Liver (tissue), 3 donors: ENCODE measurements at regions not wholly inside any gene's neighbourhood (a gene's known extent, or its start where the extent isn't known, plus 50 kb on each side); places are given as distances from the start of the nearest gene placed in this dataset.
"Not testable (repeated sequence)": the region's sequence is repeated elsewhere in the genome, so short reads cannot be mapped to it uniquely, and the experiment has no call there.

ENCODE experiments used
- EGR1 ChIP-seq, 2 donors: IDR thresholded peaks; 2 replicates each; pipeline ENCODE4 v1.6.1; 2016 to 2018; ENCODE audit warnings: antibody characterized with exemption in 2 of 2, low read depth in 2 of 2
- FOXA1 ChIP-seq: IDR thresholded peaks from 2 replicates; pipeline ENCODE4 v1.6.1; 2016; ENCODE audit warnings: antibody characterized with exemption
- JUND ChIP-seq, 2 donors: IDR thresholded peaks; 2 replicates each; pipeline ENCODE4 v1.6.1; 2016; ENCODE audit warnings: antibody characterized with exemption in 2 of 2
- RAD21 ChIP-seq, 2 donors: IDR thresholded peaks; 2 replicates each; pipeline ENCODE4 v1.6.1; 2016; ENCODE audit warnings: antibody characterized with exemption in 2 of 2, mild to moderate bottlenecking in 2 of 2
- SP1 ChIP-seq: IDR thresholded peaks from 2 replicates; pipeline ENCODE4 v1.6.1; 2018; ENCODE audit warnings: antibody characterized with exemption, mild to moderate bottlenecking
- YY1 ChIP-seq: IDR thresholded peaks from 2 replicates; pipeline ENCODE4 v1.6.1; 2016; ENCODE audit warnings: antibody characterized with exemption, mild to moderate bottlenecking
- TF ChIP-seq, protein P1 (sequence below): IDR thresholded peaks from 2 replicates; pipeline ENCODE4 v1.6.1; 2016; ENCODE audit warnings: antibody characterized with exemption, mild to moderate bottlenecking
- TF ChIP-seq, protein P2 (sequence below): fragments of 150-350 bp; IDR thresholded peaks from 2 replicates; pipeline ENCODE4 v1.5.1; 2017; ENCODE audit warnings: improper control_type of control experiment, low read depth, low read length; ENCODE audit not compliant: missing input control
- TF ChIP-seq, protein P3 (sequence below): IDR thresholded peaks from 2 replicates; pipeline ENCODE4 v1.6.1; 2016; ENCODE audit warnings: antibody characterized with exemption
- TF ChIP-seq, protein P4 (sequence below): IDR thresholded peaks from 2 replicates; pipeline ENCODE4 v1.6.1; 2016; ENCODE audit warnings: antibody characterized with exemption
- TF ChIP-seq, protein P5 (sequence below): IDR thresholded peaks from 2 replicates; pipeline ENCODE4 v1.6.1; 2016; ENCODE audit warnings: antibody characterized with exemption
- donor health status: healthy.
- donor health status: healthy.

DNA sequence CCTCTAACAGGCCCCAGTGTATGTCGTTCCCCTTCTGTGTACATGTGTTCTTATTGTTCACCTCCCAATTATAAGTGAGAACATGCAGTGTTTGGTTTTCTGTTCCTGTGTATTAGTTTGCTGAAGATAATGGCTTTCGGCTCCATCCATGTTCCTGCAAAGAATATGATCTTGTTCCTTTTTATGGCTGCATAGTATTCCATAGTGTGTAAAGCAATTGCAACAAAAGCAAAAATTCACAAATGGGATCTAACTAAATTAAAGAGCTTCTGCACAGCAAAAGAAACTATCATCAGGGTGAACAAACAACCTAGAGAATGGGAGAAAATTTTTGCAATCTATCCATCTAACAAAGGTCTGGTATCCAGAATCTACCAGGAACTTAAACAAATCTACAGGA, 102.2 kb upstream of the ZNF92 start:
- TF ChIP-seq, protein P1, sequence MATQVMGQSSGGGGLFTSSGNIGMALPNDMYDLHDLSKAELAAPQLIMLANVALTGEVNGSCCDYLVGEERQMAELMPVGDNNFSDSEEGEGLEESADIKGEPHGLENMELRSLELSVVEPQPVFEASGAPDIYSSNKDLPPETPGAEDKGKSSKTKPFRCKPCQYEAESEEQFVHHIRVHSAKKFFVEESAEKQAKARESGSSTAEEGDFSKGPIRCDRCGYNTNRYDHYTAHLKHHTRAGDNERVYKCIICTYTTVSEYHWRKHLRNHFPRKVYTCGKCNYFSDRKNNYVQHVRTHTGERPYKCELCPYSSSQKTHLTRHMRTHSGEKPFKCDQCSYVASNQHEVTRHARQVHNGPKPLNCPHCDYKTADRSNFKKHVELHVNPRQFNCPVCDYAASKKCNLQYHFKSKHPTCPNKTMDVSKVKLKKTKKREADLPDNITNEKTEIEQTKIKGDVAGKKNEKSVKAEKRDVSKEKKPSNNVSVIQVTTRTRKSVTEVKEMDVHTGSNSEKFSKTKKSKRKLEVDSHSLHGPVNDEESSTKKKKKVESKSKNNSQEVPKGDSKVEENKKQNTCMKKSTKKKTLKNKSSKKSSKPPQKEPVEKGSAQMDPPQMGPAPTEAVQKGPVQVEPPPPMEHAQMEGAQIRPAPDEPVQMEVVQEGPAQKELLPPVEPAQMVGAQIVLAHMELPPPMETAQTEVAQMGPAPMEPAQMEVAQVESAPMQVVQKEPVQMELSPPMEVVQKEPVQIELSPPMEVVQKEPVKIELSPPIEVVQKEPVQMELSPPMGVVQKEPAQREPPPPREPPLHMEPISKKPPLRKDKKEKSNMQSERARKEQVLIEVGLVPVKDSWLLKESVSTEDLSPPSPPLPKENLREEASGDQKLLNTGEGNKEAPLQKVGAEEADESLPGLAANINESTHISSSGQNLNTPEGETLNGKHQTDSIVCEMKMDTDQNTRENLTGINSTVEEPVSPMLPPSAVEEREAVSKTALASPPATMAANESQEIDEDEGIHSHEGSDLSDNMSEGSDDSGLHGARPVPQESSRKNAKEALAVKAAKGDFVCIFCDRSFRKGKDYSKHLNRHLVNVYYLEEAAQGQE: not testable (repeated sequence)
- TF ChIP-seq, protein P2, sequence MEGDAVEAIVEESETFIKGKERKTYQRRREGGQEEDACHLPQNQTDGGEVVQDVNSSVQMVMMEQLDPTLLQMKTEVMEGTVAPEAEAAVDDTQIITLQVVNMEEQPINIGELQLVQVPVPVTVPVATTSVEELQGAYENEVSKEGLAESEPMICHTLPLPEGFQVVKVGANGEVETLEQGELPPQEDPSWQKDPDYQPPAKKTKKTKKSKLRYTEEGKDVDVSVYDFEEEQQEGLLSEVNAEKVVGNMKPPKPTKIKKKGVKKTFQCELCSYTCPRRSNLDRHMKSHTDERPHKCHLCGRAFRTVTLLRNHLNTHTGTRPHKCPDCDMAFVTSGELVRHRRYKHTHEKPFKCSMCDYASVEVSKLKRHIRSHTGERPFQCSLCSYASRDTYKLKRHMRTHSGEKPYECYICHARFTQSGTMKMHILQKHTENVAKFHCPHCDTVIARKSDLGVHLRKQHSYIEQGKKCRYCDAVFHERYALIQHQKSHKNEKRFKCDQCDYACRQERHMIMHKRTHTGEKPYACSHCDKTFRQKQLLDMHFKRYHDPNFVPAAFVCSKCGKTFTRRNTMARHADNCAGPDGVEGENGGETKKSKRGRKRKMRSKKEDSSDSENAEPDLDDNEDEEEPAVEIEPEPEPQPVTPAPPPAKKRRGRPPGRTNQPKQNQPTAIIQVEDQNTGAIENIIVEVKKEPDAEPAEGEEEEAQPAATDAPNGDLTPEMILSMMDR: not testable (repeated sequence)
- not testable (repeated sequence) for TF ChIP-seq SP1; YY1; RAD21 (IDR thresholded peaks at IDR 0.05); JUND (IDR thresholded peaks at IDR 0.05); FOXA1; EGR1 (IDR thresholded peaks at IDR 0.05; ENCODE audit: low read depth in 2 of 2)
- TF ChIP-seq, protein P3, sequence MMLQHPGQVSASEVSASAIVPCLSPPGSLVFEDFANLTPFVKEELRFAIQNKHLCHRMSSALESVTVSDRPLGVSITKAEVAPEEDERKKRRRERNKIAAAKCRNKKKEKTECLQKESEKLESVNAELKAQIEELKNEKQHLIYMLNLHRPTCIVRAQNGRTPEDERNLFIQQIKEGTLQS: not testable (repeated sequence)
- TF ChIP-seq, protein P4, sequence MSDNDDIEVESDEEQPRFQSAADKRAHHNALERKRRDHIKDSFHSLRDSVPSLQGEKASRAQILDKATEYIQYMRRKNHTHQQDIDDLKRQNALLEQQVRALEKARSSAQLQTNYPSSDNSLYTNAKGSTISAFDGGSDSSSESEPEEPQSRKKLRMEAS: not testable (repeated sequence)
- TF ChIP-seq, protein P5, sequence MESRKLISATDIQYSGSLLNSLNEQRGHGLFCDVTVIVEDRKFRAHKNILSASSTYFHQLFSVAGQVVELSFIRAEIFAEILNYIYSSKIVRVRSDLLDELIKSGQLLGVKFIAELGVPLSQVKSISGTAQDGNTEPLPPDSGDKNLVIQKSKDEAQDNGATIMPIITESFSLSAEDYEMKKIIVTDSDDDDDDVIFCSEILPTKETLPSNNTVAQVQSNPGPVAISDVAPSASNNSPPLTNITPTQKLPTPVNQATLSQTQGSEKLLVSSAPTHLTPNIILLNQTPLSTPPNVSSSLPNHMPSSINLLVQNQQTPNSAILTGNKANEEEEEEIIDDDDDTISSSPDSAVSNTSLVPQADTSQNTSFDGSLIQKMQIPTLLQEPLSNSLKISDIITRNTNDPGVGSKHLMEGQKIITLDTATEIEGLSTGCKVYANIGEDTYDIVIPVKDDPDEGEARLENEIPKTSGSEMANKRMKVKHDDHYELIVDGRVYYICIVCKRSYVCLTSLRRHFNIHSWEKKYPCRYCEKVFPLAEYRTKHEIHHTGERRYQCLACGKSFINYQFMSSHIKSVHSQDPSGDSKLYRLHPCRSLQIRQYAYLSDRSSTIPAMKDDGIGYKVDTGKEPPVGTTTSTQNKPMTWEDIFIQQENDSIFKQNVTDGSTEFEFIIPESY: not testable (repeated sequence)
